ENCODE measurements at regions not wholly inside any gene's neighbourhood (a gene's known extent, or its start where the extent isn't known, plus 50 kb on each side); places are given as distances from the start of the nearest gene placed in this dataset.

DNA sequence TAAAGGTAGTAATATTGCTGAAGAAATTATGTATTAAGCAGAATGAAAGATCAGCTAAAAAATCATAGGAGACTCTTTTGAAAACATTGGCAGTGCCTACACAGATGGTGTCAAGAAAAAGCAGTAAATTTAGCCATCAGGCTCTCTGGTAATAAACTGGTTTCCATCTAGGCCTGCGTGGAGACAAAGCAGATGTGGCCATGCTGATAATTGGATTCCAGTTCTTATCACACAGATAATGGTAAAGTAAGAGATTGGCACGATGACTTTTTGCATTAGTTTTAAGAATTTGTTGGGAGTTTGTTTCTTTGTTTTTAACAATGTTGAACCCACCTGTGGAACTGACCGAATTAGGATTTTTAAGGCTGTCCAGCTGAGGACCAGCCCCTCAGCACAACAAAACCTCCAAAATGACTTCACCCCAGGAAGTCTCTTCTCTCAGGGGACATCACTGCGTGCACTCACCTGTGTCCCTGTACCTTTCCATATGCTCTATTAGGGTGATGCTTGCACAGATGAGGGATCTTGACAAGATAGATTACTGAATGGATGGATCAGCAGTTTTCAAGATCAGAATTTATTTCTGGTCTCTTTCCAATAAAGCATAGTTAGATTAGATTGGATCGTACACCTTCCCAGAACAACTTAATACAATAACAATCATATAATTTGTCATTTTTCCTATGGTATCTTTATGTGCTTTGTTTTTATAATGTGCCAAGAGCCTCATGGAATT is 69.1 kb upstream of the DNAJC10 start:
- no peaks in the 10 kb centered on the region for H3K27me3 ChIP-seq (ENCODE audit: control insufficient read depth in 2 of 2, insufficient read depth in 2 of 2, low read length in 2 of 2)
- no TSS peak for BruUV-seq (replicated peaks)
- no peaks in the 10 kb centered on the region for H3K4me1 ChIP-seq (replicated peaks in 1 of 2; ENCODE audit: control insufficient read depth in 2 of 2, insufficient read depth in 2 of 2, low read length in 2 of 2)
- no peak for ATAC-seq
- in situ Hi-C loops (cut with MboI) (no loop called here), intact Hi-C loops (cut with micrococcal nuclease) (loop anchor here (5.0 to 10.0 kb wide), 3 partner anchors 35 to 1572 kb away; no protein-coding TSS in a partner anchor)
- POLR2A ChIA-PET = no interaction called here
- FAIRE-seq = no peak
- DNase-seq (ENCODE audit: extremely low read depth in 1 of 4, low spot score in 3 of 4) = no peak
- H3K9ac ChIP-seq (ENCODE audit: insufficient read depth in 1 of 2, low read depth in 2 of 2, low read length in 2 of 2) = no peak overlapping the region
- H3K79me2 ChIP-seq (ENCODE audit: control insufficient read depth, insufficient read depth, low read length) = no peaks in the 10 kb centered on the region
- TF ChIP-seq, protein P1, sequence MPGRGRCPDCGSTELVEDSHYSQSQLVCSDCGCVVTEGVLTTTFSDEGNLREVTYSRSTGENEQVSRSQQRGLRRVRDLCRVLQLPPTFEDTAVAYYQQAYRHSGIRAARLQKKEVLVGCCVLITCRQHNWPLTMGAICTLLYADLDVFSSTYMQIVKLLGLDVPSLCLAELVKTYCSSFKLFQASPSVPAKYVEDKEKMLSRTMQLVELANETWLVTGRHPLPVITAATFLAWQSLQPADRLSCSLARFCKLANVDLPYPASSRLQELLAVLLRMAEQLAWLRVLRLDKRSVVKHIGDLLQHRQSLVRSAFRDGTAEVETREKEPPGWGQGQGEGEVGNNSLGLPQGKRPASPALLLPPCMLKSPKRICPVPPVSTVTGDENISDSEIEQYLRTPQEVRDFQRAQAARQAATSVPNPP (IDR thresholded peaks at IDR 0.05; ENCODE audit: borderline replicate concordance, insufficient read depth, insufficient read length) = no peak
- TF ChIP-seq SNIP1 (IDR thresholded peaks at IDR 0.05; ENCODE audit: low read depth) = no peak
- no peak for TF ChIP-seq HNRNPH1 (optimal IDR thresholded peaks at IDR 0.05; ENCODE audit: low read depth, low read length)
- TF ChIP-seq NKRF (IDR thresholded peaks at IDR 0.05; ENCODE audit: borderline replicate concordance) = no peak
- TF ChIP-seq ZFX (CRISPR knock-in tag; IDR thresholded peaks at IDR 0.05) = no peak
- no peak for TF ChIP-seq HDGF (IDR thresholded peaks at IDR 0.05)
- TF ChIP-seq JUND (IDR thresholded peaks at IDR 0.05; ENCODE audit: borderline replicate concordance, low read depth, low read length) = no peak
- TF ChIP-seq JUND (tag; IDR thresholded peaks at IDR 0.05; ENCODE audit: borderline replicate concordance, low read depth, low read length) = no peak
- no peak for TF ChIP-seq U2AF1 (optimal IDR thresholded peaks at IDR 0.05; ENCODE audit: low read depth, low read length)
- H3K9me1 ChIP-seq (ENCODE audit: control insufficient read depth, insufficient read depth, low read length) = no peaks in the 10 kb centered on the region
- H3K4me2 ChIP-seq (ENCODE audit: insufficient read depth, low read length) = no peak overlapping the region
- CTCF ChIA-PET (ENCODE audit: low intra/inter-chr PET ratio) = no interaction called here
- H3K36me3 ChIP-seq (ENCODE audit: control insufficient read depth, insufficient read depth, low read length) = no peaks in the 10 kb centered on the region
- no peaks in the 10 kb centered on the region for H4K20me1 ChIP-seq (replicated peaks; ENCODE audit: control insufficient read depth, insufficient read depth, low read length)
- no peak overlapping the region for H3K27ac ChIP-seq (ENCODE audit: extremely low read depth, low read depth, low read length)
- H2AFZ ChIP-seq (ENCODE audit: low read depth, low read length) = no peak overlapping the region
- H3K4me3 ChIP-seq = no peak overlapping the region
- no peaks in the 10 kb centered on the region for H3K9me3 ChIP-seq (replicated peaks; ENCODE audit: control insufficient read depth, insufficient read depth, low read depth, low read length)
- WGBS (ENCODE audit: insufficient coverage, low coverage, missing lambda C conversion rate) = 3% methylated on average over 5 of the region's 5 CpGs

Data from K562 (cell line).